HG02571 (cell line): ENCODE measurements at regions not wholly inside any gene's neighbourhood (a gene's known extent, or its start where the extent isn't known, plus 50 kb on each side); places are given as distances from the start of the nearest gene placed in this dataset.
"Not testable (repeated sequence)": the region's sequence is repeated elsewhere in the genome, so short reads cannot be mapped to it uniquely, and the experiment has no call there.

ENCODE experiments used
- ATAC-seq: cut with Tn5 transposase; IDR thresholded peaks from one replicate; pipeline ENCODE4 v1.9.1; 2021; ENCODE audit warnings: mild to moderate bottlenecking, moderate library complexity; ENCODE audit not compliant: unreplicated experiment

DNA sequence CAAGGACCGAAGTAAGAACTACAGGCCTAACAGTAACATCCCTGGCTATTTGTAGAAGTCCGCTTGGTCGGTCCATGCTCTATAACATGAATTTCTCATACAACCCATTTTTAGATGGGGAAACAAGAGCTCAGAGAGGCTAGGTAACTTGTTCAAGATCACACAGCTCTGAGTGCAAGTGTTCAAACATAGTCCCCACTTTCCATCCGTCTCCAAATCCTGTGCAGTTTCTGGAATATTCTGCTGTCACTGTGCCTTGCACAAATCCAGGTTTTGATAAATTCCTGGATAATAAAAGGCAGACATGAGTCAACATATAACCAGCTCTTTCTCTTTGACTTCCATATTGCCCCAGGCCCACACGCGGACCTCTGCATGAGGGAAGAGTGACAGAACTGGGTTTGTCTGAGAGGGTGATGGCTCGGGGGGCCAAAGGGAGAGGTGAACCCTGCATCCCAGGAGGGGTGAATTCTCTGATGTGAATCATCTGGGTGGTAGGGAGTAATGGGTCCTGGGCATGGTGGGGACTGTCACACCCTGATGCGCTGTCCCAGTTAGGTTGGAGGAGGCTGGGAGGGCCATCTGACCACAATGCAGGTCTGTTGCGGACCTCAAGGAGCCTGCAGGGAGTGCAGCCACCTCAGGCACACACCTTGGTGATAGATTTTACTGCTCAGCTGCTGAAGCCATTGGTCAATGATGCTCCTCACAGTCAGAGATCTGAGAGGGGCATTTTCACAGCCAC, 162.2 kb downstream of the SMAD6 start:
- no peak for ATAC-seq

DNA sequence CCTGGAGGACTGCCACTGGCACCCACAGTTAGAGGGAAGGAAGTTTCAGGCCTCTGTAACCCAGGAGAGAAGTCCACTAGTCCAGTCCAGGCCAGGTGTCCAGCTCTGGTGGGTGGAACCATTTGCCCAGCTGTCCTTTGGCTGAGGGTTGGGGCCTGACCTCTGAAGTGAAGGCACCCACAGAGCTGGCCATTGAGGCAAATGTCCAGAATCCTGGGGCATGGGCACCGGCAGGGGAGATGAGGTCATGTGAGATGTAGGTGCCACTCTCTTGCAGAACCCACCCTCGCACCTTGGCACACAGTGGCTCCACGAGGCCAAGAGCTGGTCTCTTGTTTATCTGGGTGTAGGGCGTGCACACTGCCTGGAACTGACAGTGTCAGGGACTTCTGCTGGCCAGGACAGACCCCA, 162.8 kb downstream of the SMAD6 start:
- ATAC-seq = no peak

- no peak for ATAC-seq
These were observed 163.9 kb downstream of the SMAD6 start for GRCh38 chr15:66865622-66866611.

- no peak for ATAC-seq
These were observed 164.6 kb downstream of the SMAD6 start for GRCh38 chr15:66866656-66867055.

DNA sequence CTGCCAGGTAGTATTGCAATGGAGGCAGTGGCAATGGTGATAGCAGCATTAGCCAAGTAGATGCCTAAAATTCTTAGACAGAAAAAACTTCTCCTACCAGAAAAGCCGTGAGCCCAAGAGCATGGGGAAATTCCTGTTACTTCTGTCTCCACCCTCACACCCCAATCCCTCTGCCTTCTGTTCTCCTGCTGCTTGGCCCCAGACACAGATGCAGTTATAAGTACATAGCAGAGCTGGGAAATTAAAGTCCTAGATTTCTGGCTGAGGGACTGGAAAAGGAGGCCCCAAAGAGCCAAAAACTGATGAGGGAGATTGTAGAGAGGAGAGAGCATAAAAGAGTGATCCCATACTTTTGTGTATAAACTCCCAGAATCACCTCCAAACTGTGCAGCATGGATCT, 166.9 kb downstream of the SMAD6 start:
- no peak for ATAC-seq

DNA sequence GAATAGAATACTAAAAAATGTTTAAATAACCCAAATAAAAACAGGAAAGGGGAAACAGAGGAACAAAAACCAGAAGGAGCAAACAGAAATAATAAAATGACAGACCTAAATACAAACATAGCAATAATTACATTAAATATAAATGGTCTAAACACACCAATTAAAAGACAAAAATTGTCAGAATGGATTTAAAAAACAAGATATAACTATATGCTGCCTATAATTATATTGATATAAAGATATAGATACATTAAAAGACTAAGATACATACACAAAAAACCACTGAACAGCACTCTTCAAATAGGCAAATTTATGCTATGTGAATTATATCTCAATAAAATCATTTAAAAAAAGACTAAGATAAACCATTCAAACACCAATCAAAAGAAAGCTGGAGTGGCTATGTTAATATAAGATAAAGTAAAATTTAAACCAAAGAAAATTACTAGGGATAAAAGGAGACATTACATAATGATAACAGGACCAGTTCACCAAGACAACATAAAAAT, 168.9 kb downstream of the SMAD6 start:
- no peak for ATAC-seq

DNA sequence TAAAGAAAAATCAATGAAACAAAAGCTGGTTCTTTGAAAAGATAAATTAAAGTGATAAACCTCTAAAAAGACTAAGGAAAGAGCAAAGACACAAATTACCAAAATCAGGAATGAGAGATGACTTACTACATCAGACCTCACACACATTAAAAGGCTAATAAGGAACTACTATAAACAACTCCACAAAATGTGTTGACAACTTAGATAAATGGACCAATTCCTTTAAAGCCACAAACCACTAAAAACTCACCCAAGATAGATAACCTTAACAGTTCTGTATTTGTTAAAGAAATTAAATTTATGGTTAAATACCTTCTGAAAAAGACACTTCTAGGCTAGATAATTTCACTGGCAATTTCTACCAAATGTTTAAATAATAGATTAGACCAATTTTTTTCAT, 170.4 kb downstream of the SMAD6 start:
- no peak for ATAC-seq

- ATAC-seq = not testable (repeated sequence)
These were observed 171.3 kb downstream of the SMAD6 start for GRCh38 chr15:66873331-66873730.

DNA sequence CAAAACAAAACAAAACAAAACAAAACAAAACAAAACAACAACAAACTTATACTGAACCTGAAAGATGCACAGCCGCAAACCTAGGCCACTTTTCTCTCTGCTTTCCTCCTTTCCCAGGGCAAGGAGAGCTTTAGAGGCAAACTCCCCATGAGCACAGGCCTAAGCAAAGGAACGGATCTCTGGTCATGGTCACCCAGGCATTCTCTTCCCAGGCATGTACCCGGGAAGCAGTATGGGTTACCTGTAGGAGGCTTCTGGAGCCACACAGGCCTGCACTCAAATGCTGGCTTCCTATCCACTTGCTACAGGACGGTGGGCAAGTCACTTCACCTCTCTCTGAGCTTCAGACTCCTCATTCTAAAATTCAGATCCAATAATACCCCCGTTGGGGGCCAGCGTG, 171.8 kb downstream of the SMAD6 start:
- ATAC-seq = no peak

DNA sequence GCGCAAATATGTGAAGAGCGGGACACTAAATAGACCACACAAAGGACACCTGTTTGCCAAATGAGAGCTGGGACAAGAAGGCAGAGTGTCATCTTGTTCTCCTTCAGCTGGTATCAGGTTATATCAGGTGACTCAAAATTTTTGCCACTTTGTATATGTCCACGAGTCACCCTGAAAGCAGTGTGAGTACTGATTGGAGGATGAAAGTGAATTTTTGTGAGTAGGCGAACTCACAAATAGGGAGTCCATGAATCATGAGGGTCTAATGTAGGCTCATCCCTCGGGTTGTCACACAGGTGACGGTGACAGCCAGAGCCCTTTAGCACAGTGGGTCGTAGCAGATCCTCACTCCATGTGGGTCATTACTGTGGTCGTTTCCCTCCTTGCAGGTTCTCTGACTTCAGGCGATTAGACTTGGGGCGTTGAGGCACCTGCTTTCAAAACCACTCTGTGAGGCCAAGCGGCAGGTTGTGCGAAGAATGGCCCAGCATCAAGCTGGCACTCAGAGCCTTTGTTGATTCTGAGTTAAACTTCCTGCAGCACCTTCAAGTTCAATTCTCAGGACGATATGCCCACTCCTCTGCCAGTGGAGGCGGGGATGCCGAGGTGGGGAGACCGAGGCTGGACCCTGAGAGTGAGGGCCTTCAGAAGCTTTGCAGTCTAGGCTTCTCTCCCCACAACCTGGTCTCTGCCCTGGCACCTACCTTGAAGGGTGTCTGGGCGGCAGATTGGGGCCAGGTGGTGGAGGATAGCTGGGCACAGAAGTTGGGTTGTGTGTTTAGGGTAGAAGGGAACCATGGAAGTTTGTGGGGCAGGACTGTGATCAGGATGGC, 173.8 kb downstream of the SMAD6 start:
- ATAC-seq = no peak

- no peak for ATAC-seq
These were observed 174.3 kb downstream of the SMAD6 start for GRCh38 chr15:66876421-66876730.

GRCh38 chr15:66876731-66877476, 174.9 kb downstream of the SMAD6 start:
- ATAC-seq = no peak

DNA sequence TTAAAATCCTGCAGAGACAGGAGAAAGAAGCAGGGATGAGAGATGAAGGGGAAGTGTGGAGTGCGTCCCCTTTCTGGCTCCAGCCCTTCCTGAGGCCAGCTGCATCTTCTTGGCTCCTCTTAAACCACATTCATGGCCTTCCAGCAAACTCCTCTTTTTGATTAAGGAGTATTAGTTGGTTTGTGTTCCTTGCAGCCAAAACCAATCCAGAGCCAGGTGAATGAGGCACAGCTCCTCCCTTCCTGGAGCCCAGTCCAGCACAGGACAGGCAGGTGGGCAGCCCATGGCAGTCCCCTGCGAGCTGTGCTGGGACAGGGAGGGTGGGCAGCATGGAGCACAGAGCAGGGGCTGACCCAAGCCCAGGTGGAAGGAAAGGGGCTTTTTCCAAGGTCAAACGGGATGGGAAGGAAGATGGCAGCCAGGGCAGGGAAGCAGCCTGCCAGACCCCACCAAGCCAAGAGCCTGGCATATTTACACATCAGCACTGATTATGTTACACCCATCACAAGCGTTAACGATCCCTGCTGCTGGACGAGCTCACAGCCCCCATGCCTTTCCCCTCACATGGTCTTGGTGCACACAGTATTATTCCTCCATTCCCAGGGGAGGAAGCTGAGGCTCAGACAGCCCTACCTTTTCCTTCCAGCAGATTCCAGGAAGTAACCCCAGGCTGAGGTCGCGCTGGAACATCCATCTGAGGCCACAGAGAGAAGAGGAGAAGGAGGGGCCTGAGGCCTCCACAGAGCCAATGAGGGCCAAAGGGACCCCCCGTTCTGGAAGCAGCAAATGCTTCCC, 175.6 kb downstream of the SMAD6 start:
- no peak for ATAC-seq

GRCh38 chr15:66878761-66879160, 176.7 kb downstream of the SMAD6 start:
- ATAC-seq = no peak

DNA sequence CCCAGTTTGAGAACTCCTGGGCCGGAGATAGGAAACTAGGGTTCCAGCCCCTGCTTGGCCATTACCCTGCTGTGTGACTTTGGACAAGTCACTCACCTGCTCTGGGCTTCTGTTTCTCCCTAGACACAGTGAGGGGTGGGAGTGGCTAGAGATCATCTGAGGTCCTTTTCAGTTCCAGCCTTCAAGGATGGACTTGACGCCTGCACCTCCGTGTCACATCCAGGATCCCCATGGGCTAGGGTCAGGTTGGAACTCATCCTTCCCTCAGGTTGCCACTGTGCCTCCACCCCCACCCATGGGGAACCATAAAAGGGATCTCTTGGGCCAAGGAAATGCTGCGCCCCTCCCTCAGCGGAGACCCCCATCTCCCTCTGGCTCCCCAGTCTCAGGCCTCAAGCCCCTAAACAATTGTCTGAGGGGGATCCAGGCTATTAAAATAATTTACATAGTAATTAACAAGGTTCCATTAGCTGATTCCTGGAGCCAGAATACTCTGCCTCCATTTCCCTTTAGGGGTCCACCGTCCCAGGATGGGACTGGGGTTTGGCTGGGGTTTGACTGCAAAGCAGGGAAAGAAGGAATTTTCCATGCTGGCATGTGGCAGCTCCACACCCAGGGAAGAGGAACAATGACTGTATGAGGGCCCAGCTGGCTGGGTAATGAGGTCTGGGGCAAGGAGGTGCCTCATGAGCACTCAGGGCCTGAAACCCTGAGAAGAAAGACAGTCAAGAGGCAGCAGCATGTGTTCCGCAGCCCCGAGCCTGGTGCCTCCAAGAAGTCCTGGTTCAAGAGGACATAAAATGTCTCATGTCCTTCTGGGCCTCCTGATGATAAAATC, 177.7 kb downstream of the SMAD6 start:
- ATAC-seq = no peak

- no peak for ATAC-seq
These were observed 178.5 kb downstream of the SMAD6 start for GRCh38 chr15:66880380-66881155.

GRCh38 chr15:66881173-66881905, 179.3 kb downstream of the SMAD6 start:
- no peak for ATAC-seq
